Keratinocyte (primary cell): ENCODE measurements at regions not wholly inside any gene's neighbourhood (a gene's known extent, or its start where the extent isn't known, plus 50 kb on each side); places are given as distances from the start of the nearest gene placed in this dataset.

Source experiments
- DNase-seq: peaks from one replicate; pipeline ENCODE4 v3.0.0-alpha.2; 2011; ENCODE audit warnings: low read depth, missing footprints, low spot score
- FAIRE-seq: peaks from 2 replicates; lab custom pipeline; 2011; peaks lifted over from hg19 to GRCh38; lab: Jason Lieb, UNC
- H2AFZ ChIP-seq: 2 replicates; pipeline ENCODE4 v1.6.0; 2012; ENCODE audit warnings: low read length, control low read depth, inconsistent platforms; ENCODE audit not compliant: control insufficient read depth
- H3K27ac ChIP-seq: 2 replicates; pipeline ENCODE4 v1.5.1; 2011; ENCODE audit warnings: low read length; ENCODE audit not compliant: control insufficient read depth, insufficient read depth
- H3K27me3 ChIP-seq: 3 replicates; pipeline ENCODE4 v1.6.0; 2011; ENCODE audit warnings: low read length; ENCODE audit not compliant: control insufficient read depth, insufficient read depth; ENCODE audit errors: extremely low read depth
- H3K36me3 ChIP-seq, 2 experiments: 2 replicates in 1 of 2; 3 replicates in 1 of 2; pipeline ENCODE4 v1.5.1; 2011; ENCODE audit warnings: low read length in 2 of 2, mild to moderate bottlenecking in 1 of 2; ENCODE audit not compliant: control insufficient read depth in 2 of 2, insufficient read depth in 2 of 2; ENCODE audit errors: extremely low read depth in 1 of 2
- H3K4me1 ChIP-seq: 3 replicates; pipeline ENCODE4 v1.5.1; 2011; ENCODE audit warnings: low read length; ENCODE audit not compliant: control insufficient read depth, insufficient read depth; ENCODE audit errors: extremely low read depth
- H3K4me2 ChIP-seq: 3 replicates; pipeline ENCODE4 v1.6.0; 2011; ENCODE audit warnings: low read depth, low read length; ENCODE audit not compliant: control insufficient read depth, insufficient read depth; ENCODE audit errors: extremely low read depth
- H3K4me3 ChIP-seq, 3 experiments: fragments of 200-600 bp in 1 of 3; sonication (generic) in 1 of 3; 2 replicates in 2 of 3; 3 replicates in 1 of 3; pipeline ENCODE4 v1.5.1; 2011 to 2016; ENCODE audit warnings: low read length in 3 of 3, mild to moderate bottlenecking in 3 of 3, control low read depth in 2 of 3, inconsistent platforms in 1 of 3, low read depth in 1 of 3, mixed read lengths in 1 of 3, mixed run types in 1 of 3, moderate library complexity in 1 of 3; ENCODE audit not compliant: control insufficient read depth in 2 of 3, insufficient read depth in 2 of 3; ENCODE audit errors: extremely low read depth in 1 of 3
- H3K79me2 ChIP-seq: 2 replicates; pipeline ENCODE4 v1.6.0; 2012; ENCODE audit warnings: low read length; ENCODE audit not compliant: control insufficient read depth, insufficient read depth
- H3K9ac ChIP-seq: 3 replicates; pipeline ENCODE4 v1.6.0; 2011; ENCODE audit warnings: low read length; ENCODE audit not compliant: control insufficient read depth, insufficient read depth; ENCODE audit errors: extremely low read depth
- H3K9me1 ChIP-seq: 3 replicates; pipeline ENCODE4 v1.6.0; 2011; ENCODE audit warnings: low read length; ENCODE audit not compliant: control insufficient read depth, insufficient read depth; ENCODE audit errors: extremely low read depth
- H3K9me3 ChIP-seq: 2 replicates; pipeline ENCODE4 v1.5.1; 2012; ENCODE audit warnings: low read depth, low read length; ENCODE audit not compliant: control insufficient read depth
- H4K20me1 ChIP-seq: 3 replicates; pipeline ENCODE4 v1.6.0; 2011; ENCODE audit warnings: low read length; ENCODE audit not compliant: control insufficient read depth, insufficient read depth; ENCODE audit errors: extremely low read depth
- EZH2 ChIP-seq: IDR thresholded peaks from one replicate; pipeline ENCODE4 v1.6.1; 2012; ENCODE audit warnings: inconsistent platforms, mild to moderate bottlenecking, low read length, moderate library complexity
- dilution Hi-C: fragments of 300-500 bp; cut with MboI; formaldehyde crosslinking; loops from one replicate; pipeline ENCODE4 v1.7.0; 2020; ENCODE audit warnings: low sequenced_read_pairs; ENCODE audit not compliant: extremely low pct_ligation_motif_present
- TF ChIP-seq, protein P1 (sequence below), 3 experiments: IDR thresholded peaks in 1 of 3; conservative IDR thresholded peaks in 1 of 3; optimal IDR thresholded peaks in 1 of 3; 2 replicates in 2 of 3; 3 replicates in 1 of 3; pipeline versions ENCODE3 to v1.5.1; 2011; ENCODE audit warnings: low read length in 3 of 3, mild to moderate bottlenecking in 3 of 3, moderate library complexity in 2 of 3, control low read depth in 1 of 3, inconsistent platforms in 1 of 3; ENCODE audit not compliant: insufficient read depth in 2 of 3; ENCODE audit errors: extremely low read depth in 1 of 3

DNA sequence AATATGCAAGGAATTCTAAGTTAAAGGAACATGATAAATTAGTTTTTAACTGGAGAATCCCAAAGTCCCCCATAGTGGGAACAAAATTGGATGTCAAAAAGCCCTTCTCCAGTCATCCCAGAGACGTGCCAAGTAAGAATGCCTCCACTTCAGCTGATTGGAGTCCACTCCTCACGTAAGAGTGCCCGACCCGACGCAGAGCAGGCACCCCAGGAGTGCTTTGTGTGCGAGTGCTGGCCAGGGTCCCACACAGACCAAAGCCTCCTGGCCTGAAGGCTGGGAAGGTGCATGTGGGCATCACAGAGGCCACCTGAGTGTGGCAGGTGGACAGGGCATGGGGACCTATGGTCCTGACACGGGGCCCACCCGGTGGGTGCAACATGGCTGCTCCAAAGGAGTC lies 183.5 kb downstream of the GLI2 start:
- DNase-seq (no peak), FAIRE-seq (no peak)
- Histone ChIP-seq H3K9ac (no peak overlapping the region), H3K79me2 (no peaks in the 10 kb centered on the region), H3K4me3 (no peak overlapping the region), H2AFZ (no peak overlapping the region), H3K36me3 (no peaks in the 10 kb centered on the region), H3K9me3 (no peaks in the 10 kb centered on the region), H3K4me1 (peaks cover 12% of the 10 kb centered on the region), H3K27ac (no peak overlapping the region), H3K27me3 (no peaks in the 10 kb centered on the region), H4K20me1 (no peaks in the 10 kb centered on the region), H3K9me1 (no peaks in the 10 kb centered on the region), H3K4me2 (no peak overlapping the region)
- no peak for TF ChIP-seq EZH2
- TF ChIP-seq, protein P1, sequence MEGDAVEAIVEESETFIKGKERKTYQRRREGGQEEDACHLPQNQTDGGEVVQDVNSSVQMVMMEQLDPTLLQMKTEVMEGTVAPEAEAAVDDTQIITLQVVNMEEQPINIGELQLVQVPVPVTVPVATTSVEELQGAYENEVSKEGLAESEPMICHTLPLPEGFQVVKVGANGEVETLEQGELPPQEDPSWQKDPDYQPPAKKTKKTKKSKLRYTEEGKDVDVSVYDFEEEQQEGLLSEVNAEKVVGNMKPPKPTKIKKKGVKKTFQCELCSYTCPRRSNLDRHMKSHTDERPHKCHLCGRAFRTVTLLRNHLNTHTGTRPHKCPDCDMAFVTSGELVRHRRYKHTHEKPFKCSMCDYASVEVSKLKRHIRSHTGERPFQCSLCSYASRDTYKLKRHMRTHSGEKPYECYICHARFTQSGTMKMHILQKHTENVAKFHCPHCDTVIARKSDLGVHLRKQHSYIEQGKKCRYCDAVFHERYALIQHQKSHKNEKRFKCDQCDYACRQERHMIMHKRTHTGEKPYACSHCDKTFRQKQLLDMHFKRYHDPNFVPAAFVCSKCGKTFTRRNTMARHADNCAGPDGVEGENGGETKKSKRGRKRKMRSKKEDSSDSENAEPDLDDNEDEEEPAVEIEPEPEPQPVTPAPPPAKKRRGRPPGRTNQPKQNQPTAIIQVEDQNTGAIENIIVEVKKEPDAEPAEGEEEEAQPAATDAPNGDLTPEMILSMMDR (optimal IDR thresholded peaks at IDR 0.05 in 1 of 3, IDR thresholded peaks at IDR 0.05 in 1 of 3, conservative IDR thresholded peaks at IDR 0.05 in 1 of 3; ENCODE audit: extremely low read depth in 1 of 3, insufficient read depth in 2 of 3, low read length in 3 of 3), result no peak
- dilution Hi-C loops, result no loop called here

DNA sequence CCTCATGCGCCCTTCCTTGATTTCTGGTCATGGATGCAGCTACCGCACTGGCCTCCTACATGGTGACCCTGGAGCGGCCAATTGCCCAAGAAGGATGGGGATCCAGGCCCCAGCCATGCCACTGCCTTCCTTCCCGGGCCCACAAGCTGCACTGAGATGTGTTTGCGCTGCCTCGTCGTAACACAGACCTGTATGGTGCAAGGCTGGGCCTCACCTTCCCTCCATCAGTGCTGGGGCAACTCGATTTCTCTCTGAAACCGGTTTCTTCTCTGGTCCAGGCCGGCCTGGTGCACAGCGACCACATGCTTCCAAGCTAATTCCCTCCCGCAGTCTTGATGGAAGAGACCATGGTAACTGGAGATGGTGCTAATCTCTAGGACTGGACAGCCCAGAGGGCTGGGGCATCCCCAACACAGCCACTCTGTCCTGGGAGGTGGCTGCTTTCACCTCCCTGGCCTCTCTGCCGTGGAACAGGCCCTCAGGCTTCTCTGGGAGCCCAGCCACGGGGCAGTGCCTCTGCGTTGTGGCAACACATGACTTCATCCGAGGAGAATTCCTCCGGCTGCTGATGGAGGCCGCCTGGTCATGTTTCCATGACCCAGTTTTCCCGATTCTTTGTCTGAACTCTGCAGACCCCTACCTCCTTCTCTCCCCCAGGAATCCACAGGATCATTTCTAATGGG lies 184.2 kb downstream of the GLI2 start:
- H3K9me1 ChIP-seq, result no peaks in the 10 kb centered on the region
- dilution Hi-C loops, result no loop called here
- H3K36me3 ChIP-seq, result no peaks in the 10 kb centered on the region
- DNase-seq, result no peak
- H3K4me1 ChIP-seq, result peaks cover 9% of the 10 kb centered on the region
- H3K27me3 ChIP-seq, result no peaks in the 10 kb centered on the region
- TF ChIP-seq, protein P1 (optimal IDR thresholded peaks at IDR 0.05 in 1 of 3, IDR thresholded peaks at IDR 0.05 in 1 of 3, conservative IDR thresholded peaks at IDR 0.05 in 1 of 3; ENCODE audit: extremely low read depth in 1 of 3, insufficient read depth in 2 of 3, low read length in 3 of 3), result no peak
- TF ChIP-seq EZH2, result no peak
- no peak overlapping the region for H3K4me3 ChIP-seq
- H3K9ac ChIP-seq, result no peak overlapping the region
- H2AFZ ChIP-seq, result no peak overlapping the region
- H4K20me1 ChIP-seq, result no peaks in the 10 kb centered on the region
- H3K4me2 ChIP-seq, result no peak overlapping the region
- no peaks in the 10 kb centered on the region for H3K79me2 ChIP-seq
- no peaks in the 10 kb centered on the region for H3K9me3 ChIP-seq
- H3K27ac ChIP-seq, result no peak overlapping the region
- FAIRE-seq, result no peak
